ENCODE measurements at regions not wholly inside any gene's neighbourhood (a gene's known extent, or its start where the extent isn't known, plus 50 kb on each side); places are given as distances from the start of the nearest gene placed in this dataset.

DNA sequence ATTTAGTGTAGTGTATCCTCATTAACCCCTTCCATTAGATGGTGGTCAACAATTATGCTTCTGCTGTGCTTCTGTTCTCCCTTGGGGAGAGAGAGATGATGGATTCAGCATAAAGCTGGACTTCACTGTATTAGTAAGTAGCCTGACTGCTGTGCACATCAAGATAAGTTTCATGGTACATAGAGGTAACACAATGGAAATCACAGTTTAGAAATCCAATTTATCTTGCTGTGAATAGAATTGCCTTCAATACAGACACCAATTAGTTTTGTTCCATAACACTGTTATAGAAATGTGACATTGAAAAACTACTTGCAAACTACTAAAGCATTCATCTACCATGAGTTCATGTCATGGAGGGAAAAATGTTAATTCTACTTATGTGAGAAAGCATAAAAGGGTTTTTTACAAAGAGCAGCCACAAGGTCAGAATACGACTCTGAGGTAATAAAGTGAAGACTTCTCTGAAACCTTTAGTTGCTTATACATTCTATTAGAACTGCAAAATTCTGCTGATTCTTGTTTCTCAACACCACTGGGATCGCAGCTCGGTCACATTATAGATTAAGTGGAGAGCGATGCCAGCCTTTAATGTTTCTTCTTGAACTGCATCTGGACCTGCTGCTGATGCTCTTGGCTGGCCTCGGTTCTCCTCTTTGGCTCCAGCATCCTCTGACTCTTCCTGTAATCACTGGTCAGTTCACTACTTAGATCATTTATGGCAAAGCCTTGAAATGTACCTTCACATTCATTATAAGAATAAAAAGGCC, 190.8 kb downstream of the ATP23 start:
- Mint-ChIP-seq H3K9me3 (no peaks in the 10 kb centered on the region), H3K27me3 (peaks cover 0 to 3% of the 10 kb centered on the region in 2 donors), H3K27ac (no peak overlapping the region), H3K4me3 (no peak overlapping the region), H3K36me3 (no peaks in the 10 kb centered on the region), H3K4me1 (ENCODE audit: low read depth in 2 of 2) (no peaks in the 10 kb centered on the region)
- ATAC-seq (no peak), DNase-seq (ENCODE audit: low spot score) (no peak)

DNA sequence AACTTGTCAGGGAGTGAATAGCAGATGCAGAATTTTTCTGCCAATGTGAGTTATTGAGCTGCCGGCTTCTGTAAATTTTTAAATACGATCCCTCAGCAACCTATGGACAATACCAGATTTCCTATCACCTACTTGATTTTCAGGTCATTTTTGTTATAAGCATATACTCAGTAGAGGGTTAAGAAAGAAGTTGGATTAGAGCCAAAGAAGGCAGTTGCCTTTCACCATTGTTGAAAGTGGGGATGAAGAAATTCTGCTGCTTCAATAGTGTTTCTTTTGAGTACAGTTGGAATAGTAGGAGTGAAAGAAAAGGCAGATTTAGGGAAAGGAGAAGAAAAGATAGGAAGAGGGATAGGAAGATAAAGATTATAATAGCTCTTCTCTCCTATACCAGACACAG, 197.1 kb downstream of the ATP23 start:
- Mint-ChIP-seq H3K9me3 (no peaks in the 10 kb centered on the region), H3K4me3 (no peak overlapping the region), H3K27ac (no peak overlapping the region), H3K36me3 (no peaks in the 10 kb centered on the region), H3K4me1 (ENCODE audit: low read depth in 2 of 2) (no peaks in the 10 kb centered on the region), H3K27me3 (peaks cover 3 to 7% of the 10 kb centered on the region in 2 donors)
- DNase-seq (ENCODE audit: low spot score) (no peak), ATAC-seq (no peak)

DNA sequence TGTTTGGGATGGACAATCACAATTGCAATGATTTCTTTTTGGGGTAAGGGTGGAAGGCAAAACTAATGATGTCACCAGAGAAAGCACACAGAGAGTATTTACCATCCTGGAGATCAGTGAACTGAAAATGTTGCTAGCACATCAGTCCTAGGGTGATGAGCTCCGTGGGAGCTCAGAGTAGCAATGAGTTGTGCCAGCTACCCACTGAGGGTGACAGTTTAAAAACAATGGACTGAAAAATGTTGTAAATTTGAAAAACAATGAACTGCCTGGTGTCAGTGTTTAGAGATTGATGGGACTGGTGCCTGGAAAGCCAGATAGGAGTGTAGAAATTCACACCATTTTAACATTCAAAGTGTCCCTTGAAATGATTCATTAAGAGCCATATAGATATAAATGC, 198.5 kb downstream of the ATP23 start:
- Mint-ChIP-seq H3K27me3 (peaks cover 3 to 7% of the 10 kb centered on the region in 2 donors), H3K4me3 (no peak overlapping the region), H3K4me1 (ENCODE audit: low read depth in 2 of 2) (no peaks in the 10 kb centered on the region), H3K27ac (no peak overlapping the region), H3K9me3 (no peaks in the 10 kb centered on the region), H3K36me3 (no peaks in the 10 kb centered on the region)
- ATAC-seq (no peak), DNase-seq (ENCODE audit: low spot score) (no peak)

DNA sequence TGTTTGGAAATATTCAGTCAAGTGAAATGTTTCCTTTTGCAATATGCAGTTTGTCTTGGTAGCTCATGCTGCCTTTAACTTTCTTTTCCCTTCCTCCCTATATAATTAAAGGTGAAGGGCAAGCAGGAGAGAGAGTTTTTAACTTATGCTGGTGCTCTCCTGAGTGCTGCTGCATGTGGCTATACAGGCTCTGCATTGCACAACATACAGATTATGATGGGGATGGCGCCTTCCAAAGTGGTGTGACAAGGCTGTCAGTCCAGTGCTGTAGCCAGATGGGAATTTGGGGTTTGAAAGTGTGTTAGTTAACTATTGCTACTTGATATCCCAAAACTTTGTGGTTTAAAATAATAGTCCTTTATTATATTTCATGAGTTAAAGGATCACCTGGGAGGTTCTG, 199.0 kb downstream of the ATP23 start:
- H3K4me3 Mint-ChIP-seq = no peak overlapping the region
- peaks cover 3 to 7% of the 10 kb centered on the region in 2 donors for H3K27me3 Mint-ChIP-seq
- DNase-seq (ENCODE audit: low spot score) (no peak), ATAC-seq (no peak)
- H3K9me3 Mint-ChIP-seq = peaks cover 3% of the 10 kb centered on the region
- no peaks in the 10 kb centered on the region for H3K4me1 Mint-ChIP-seq (ENCODE audit: low read depth in 2 of 2)
- H3K27ac Mint-ChIP-seq = no peak overlapping the region
- no peaks in the 10 kb centered on the region for H3K36me3 Mint-ChIP-seq

DNA sequence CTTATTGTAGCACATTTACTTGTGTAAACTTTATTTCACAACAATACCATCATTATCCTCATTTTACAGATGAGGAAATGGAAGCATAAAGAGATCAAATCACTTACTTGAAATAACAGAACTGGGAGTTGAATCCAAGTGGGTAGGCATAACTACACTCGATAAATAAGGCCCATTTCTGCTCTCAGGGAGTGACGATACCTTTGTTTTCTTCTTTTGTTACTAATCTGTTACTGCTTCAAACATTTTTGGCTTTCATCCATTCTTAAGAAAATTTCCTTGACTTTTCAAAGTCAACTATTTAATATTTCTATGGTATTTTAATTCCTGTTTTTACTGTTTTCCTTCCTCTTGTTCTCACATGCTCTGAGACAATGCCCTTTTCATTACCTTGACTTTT, 201.6 kb downstream of the ATP23 start:
- no peak overlapping the region for H3K27ac Mint-ChIP-seq
- DNase-seq (ENCODE audit: low spot score) = no peak
- ATAC-seq = no peak
- H3K27me3 Mint-ChIP-seq = peaks cover 5 to 21% of the 10 kb centered on the region in 2 donors
- no peak overlapping the region for H3K4me3 Mint-ChIP-seq
- no peaks in the 10 kb centered on the region for H3K36me3 Mint-ChIP-seq
- peaks cover 11% of the 10 kb centered on the region for H3K9me3 Mint-ChIP-seq
- no peaks in the 10 kb centered on the region for H3K4me1 Mint-ChIP-seq (ENCODE audit: low read depth in 2 of 2)

DNA sequence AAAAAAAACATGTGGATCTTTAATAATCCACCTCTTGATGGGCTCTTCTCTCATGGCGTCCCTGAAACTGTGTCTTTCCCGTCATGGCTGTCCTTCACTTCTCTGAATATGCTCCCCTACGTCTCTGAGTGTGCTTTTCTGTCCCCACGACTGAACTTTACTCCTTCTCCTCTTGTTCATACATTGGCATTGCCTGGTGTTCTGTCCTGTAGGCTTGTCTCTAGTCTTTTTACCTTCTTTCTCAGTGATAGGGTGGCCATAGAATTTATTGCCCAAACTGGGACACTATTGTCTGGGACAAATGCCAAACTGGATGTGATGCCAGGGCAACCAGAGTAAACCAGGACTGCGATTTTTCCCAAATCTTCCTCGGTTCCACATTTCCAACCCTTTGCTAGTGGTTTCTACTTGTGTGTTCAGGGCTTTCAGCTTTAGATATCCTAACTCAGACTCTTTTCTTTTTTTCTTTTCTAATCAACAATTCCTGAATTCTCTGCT, 202.2 kb downstream of the ATP23 start:
- ATAC-seq (no peak), DNase-seq (ENCODE audit: low spot score) (no peak)
- Mint-ChIP-seq H3K9me3 (peaks cover 11% of the 10 kb centered on the region), H3K27me3 (peaks cover 5 to 17% of the 10 kb centered on the region in 2 donors), H3K4me3 (no peak overlapping the region), H3K27ac (no peak overlapping the region), H3K4me1 (ENCODE audit: low read depth in 2 of 2) (no peaks in the 10 kb centered on the region), H3K36me3 (no peaks in the 10 kb centered on the region)

DNA sequence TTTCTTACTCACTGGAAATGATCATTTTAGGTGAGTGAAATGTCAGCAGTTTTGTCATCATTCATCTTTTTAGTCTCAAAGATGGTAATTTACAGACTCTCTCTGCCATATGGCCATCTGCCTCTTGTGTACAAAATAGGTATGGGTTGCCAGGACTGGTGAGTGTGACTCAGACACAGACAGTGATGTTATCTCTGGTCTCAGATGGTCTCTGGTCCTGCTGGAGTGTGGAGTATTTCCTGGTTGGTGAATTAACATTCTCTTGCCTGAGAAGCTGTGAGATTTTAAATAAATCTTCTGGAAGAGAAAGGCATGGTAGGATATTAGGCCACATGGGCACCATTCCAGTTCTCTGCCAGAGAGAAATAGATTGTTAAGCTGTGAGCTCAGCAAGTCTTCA, 207.0 kb downstream of the ATP23 start:
- Mint-ChIP-seq H3K9me3 (peaks cover 11% of the 10 kb centered on the region), H3K27me3 (peaks cover 5 to 14% of the 10 kb centered on the region in 2 donors), H3K27ac (no peak overlapping the region), H3K4me3 (no peak overlapping the region), H3K4me1 (ENCODE audit: low read depth in 2 of 2) (no peaks in the 10 kb centered on the region), H3K36me3 (no peaks in the 10 kb centered on the region)
- ATAC-seq (no peak), DNase-seq (ENCODE audit: low spot score) (no peak)

DNA sequence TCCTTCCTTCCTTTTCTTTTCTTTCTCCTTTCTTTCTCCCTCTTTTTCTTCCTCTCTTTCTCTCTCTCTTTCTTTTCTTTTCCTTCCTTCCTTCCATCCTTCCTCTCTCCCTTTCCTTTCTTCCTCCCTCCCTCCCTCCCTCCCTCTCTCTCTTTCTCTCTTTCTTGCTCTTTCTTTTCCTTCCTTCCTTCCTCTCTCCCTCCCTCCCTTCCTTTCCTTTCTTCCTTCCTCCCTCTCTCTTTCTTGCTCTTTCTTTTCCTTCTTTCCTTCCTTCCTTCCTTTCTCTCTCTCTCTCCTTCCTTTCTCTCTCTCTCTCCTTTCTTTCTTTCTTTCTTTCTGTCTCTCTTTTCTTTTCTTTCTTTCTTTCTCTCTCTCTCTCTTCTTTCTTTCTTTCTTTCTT, 207.6 kb downstream of the ATP23 start:
- no peaks in the 10 kb centered on the region for H3K4me1 Mint-ChIP-seq (ENCODE audit: low read depth in 2 of 2)
- peaks cover 5 to 18% of the 10 kb centered on the region in 2 donors for H3K27me3 Mint-ChIP-seq
- H3K36me3 Mint-ChIP-seq = no peaks in the 10 kb centered on the region
- H3K27ac Mint-ChIP-seq = no peak overlapping the region
- no peak overlapping the region for H3K4me3 Mint-ChIP-seq
- peaks cover 11% of the 10 kb centered on the region for H3K9me3 Mint-ChIP-seq
- ATAC-seq = no peak
- no peak for DNase-seq (ENCODE audit: low spot score)

DNA sequence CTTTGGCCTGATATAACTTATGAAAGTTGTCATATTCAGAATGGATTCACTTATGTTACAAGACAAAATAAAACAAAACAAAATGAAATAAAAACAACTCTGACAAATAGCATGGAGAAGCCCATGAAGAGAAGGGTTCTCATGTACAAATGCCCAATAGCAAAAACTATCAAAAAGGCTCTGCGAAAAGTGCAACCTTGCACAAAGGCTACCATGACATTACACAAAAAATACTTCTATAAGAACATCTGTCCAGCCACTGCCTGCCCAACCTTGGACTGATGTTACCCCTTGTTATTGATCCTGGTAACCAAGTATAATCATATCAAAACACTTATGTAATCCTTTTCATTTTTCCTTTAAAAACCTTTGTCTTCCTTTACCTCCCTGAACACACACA, 213.0 kb downstream of the ATP23 start:
- H3K4me3 Mint-ChIP-seq = no peak overlapping the region
- no peaks in the 10 kb centered on the region for H3K36me3 Mint-ChIP-seq
- ATAC-seq (no peak), DNase-seq (ENCODE audit: low spot score) (no peak)
- no peaks in the 10 kb centered on the region for H3K4me1 Mint-ChIP-seq (ENCODE audit: low read depth in 2 of 2)
- peaks cover 10 to 30% of the 10 kb centered on the region in 2 donors for H3K27me3 Mint-ChIP-seq
- no peak overlapping the region for H3K27ac Mint-ChIP-seq
- no peaks in the 10 kb centered on the region for H3K9me3 Mint-ChIP-seq

DNA sequence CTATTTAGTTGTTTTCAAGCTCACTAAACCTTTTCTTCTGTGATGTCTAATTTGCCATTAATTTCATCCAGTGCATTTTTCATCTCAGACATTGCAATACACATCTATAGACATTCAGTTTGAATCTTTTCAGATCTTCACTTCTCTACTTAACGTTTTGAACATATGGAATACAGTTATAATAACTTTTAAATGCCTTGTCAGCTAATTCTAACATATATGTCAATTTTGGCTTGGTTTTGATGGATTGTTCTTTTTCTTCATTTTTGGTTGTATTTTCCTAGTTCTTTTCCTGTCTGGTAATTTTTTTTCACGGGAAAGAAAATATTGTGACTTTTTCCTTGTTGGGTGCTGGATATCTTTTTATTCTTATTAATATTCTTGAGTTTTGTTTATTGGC, 215.3 kb downstream of the ATP23 start:
- H3K9me3 Mint-ChIP-seq = no peaks in the 10 kb centered on the region
- no peak overlapping the region for H3K4me3 Mint-ChIP-seq
- H3K4me1 Mint-ChIP-seq (ENCODE audit: low read depth in 2 of 2) = no peaks in the 10 kb centered on the region

DNA sequence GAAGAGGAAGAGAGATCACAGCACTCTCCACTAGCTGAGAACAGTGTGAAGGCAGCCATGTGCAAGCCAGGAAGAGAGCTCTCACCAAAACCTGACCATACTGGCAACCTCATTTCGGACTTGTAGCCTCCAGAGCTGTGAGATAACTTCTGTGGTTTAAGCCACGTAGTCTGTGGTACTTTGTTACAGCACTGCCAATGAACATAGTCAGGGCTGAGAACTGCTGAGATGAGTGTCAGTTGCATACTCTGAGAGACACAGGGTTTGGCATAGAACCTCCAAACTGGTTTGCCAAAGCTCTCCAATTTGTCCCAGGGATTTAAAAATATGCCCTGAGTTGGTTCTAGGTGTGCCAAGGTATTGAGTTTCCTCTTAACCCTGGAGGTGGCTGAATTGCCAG, 218.6 kb downstream of the ATP23 start:
- ATAC-seq (no peak), DNase-seq (ENCODE audit: low spot score) (no peak)
- H3K4me3 Mint-ChIP-seq = no peak overlapping the region
- H3K36me3 Mint-ChIP-seq = no peaks in the 10 kb centered on the region
- no peaks in the 10 kb centered on the region for H3K9me3 Mint-ChIP-seq
- no peak overlapping the region for H3K27ac Mint-ChIP-seq
- H3K27me3 Mint-ChIP-seq = peaks cover 10 to 28% of the 10 kb centered on the region in 2 donors
- no peaks in the 10 kb centered on the region for H3K4me1 Mint-ChIP-seq (ENCODE audit: low read depth in 2 of 2)

More for the DNA sequence above, 215.3 kb downstream of the ATP23 start:
- H3K36me3 Mint-ChIP-seq = no peaks in the 10 kb centered on the region
- DNase-seq (ENCODE audit: low spot score) (no peak), ATAC-seq (no peak)
- no peak overlapping the region for H3K27ac Mint-ChIP-seq
- peaks cover 10 to 31% of the 10 kb centered on the region in 2 donors for H3K27me3 Mint-ChIP-seq

DNA sequence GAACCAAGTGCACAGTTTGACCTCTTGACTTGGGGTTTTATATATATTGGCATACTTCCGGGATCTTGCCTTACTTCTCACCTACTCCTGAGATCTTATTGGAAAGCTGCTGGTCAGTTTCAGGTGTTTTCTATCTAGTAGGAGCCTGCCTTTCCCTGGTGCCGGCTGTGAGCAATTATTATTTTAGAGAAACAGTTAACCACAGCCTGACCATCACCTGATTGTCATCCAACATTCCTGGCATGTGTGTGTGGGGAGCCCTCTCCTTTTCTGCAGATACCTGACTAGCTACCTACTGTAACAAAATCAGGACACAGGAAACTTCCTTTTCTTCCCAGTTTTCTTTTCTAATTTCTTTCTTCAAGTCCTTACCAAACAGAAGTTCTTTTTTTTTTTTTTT, 220.4 kb downstream of the ATP23 start:
- H3K27me3 Mint-ChIP-seq = peaks cover 14 to 28% of the 10 kb centered on the region in 2 donors
- ATAC-seq = no peak
- no peak overlapping the region for H3K4me3 Mint-ChIP-seq
- no peaks in the 10 kb centered on the region for H3K36me3 Mint-ChIP-seq
- no peaks in the 10 kb centered on the region for H3K9me3 Mint-ChIP-seq
- H3K27ac Mint-ChIP-seq = no peak overlapping the region
- DNase-seq (ENCODE audit: low spot score) = no peak
- no peaks in the 10 kb centered on the region for H3K4me1 Mint-ChIP-seq (ENCODE audit: low read depth in 2 of 2)

DNA sequence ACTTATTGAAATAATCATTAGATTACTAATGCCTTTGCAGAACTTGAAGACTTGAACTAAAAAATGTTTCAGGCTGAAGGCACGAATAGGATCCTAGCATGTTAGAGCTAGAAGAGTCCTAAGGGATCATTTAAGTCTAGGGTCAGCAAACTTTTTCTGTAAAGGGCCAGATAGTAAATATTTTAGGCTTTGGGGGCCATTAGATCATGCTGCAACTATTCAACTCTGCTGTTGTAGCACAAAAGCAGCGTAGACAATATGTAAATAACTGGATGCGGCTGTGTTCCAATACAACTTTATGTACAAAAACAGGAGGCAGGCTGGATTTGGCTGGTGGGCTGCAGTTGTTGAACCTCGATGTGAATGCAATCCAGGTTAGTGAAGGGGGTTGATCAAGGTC, 221.7 kb downstream of the ATP23 start:
- H3K4me3 Mint-ChIP-seq = no peak overlapping the region
- no peak overlapping the region for H3K27ac Mint-ChIP-seq
- no peaks in the 10 kb centered on the region for H3K9me3 Mint-ChIP-seq
- H3K36me3 Mint-ChIP-seq = no peaks in the 10 kb centered on the region
- peaks cover 14 to 27% of the 10 kb centered on the region in 2 donors for H3K27me3 Mint-ChIP-seq
- no peaks in the 10 kb centered on the region for H3K4me1 Mint-ChIP-seq (ENCODE audit: low read depth in 2 of 2)
- DNase-seq (ENCODE audit: low spot score) (no peak), ATAC-seq (no peak)

DNA sequence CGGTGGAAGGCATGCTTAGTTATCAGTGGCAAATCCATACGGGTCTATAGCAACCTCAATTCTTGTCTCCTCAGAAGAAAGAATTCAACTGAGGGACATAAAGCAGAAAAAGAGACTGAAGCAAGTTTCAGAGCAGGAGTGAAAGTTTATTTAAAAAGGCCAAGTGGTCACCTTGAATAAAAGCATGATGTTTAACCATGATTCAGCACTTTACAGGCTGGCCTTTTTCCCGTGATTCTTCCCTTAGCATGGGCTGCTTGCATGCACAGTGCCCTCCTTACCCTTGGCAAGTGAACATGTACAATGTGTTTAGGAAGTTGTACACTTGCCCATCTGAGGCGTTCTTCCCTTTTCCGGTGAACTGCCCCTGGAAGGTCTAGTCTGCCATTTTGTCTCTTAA, 225.3 kb downstream of the ATP23 start:
- Mint-ChIP-seq H3K36me3 (no peaks in the 10 kb centered on the region), H3K4me1 (ENCODE audit: low read depth in 2 of 2) (no peaks in the 10 kb centered on the region), H3K27ac (no peak overlapping the region), H3K4me3 (no peak overlapping the region), H3K27me3 (peaks cover 10 to 16% of the 10 kb centered on the region in 2 donors), H3K9me3 (no peaks in the 10 kb centered on the region)
- no peak for ATAC-seq
- no peak for DNase-seq (ENCODE audit: low spot score)

DNA sequence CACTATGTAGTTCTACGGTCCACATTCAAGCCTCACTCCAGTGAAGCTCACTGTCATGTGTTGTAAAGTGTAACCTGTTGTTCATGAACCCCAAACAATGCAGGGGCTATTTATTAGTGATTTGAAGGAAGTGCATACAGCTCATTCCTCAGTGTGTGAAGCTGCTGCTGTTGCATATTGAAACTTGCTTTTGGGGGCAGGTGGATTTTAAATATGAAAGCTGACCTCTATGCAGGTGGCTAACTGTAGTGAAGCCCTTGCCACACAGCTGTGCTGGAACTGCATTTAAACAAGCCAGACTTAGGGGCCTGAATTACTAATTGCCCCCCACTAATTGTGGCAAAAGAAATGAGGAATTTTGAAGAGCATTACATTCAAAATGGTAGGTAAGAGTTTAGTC, 226.3 kb downstream of the ATP23 start:
- DNase-seq (ENCODE audit: low spot score) = no peak
- Mint-ChIP-seq H3K36me3 (no peaks in the 10 kb centered on the region), H3K27ac (no peak overlapping the region), H3K27me3 (peaks cover 10 to 16% of the 10 kb centered on the region in 2 donors), H3K4me3 (no peak overlapping the region), H3K9me3 (no peaks in the 10 kb centered on the region), H3K4me1 (ENCODE audit: low read depth in 2 of 2) (no peaks in the 10 kb centered on the region)
- no peak for ATAC-seq
